Stromal cell of bone marrow (primary cell): ENCODE measurements at regions not wholly inside any gene's neighbourhood (a gene's known extent, or its start where the extent isn't known, plus 50 kb on each side); places are given as distances from the start of the nearest gene placed in this dataset.

Experiments
- DNase-seq: peaks from one replicate; pipeline ENCODE4 v3.0.0-alpha.2; 2012; ENCODE audit warnings: low read depth

GRCh38 chr13:62019858-62020257, 604.2 kb upstream of the PCDH20 start:
- DNase-seq: no peak

GRCh38 chr13:62014299-62014698, 598.6 kb upstream of the PCDH20 start:
- no peak for DNase-seq

GRCh38 chr13:62003452-62003851, 587.8 kb upstream of the PCDH20 start:
- no peak for DNase-seq

- no peak for DNase-seq
Measured at GRCh38 chr13:61994174-61994573, 578.5 kb upstream of the PCDH20 start.

- DNase-seq: no peak
Measured at GRCh38 chr13:61989978-61990377, 574.3 kb upstream of the PCDH20 start.

- DNase-seq: no peak
Measured at GRCh38 chr13:61988810-61989209, 573.2 kb upstream of the PCDH20 start.

GRCh38 chr13:61975001-61975400, 559.4 kb upstream of the PCDH20 start:
- DNase-seq: no peak

DNA sequence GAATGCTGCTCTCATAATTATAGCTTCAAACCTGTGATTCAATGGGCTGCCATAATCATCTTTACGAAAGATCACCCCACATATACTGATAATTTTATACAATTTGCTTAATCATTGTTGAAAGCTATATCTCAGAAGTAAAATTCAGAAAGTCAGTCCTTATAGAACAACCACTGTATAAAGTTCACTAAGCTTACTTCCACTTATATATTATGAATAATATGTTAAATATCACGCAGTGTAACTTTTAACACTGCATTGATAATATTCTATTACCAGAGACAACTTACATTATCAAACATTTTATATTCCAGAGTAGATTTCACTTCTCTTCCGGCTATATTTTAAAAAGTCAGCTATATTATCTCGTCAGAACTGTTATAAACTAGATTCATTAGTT, 550.1 kb upstream of the PCDH20 start:
- no peak for DNase-seq

DNA sequence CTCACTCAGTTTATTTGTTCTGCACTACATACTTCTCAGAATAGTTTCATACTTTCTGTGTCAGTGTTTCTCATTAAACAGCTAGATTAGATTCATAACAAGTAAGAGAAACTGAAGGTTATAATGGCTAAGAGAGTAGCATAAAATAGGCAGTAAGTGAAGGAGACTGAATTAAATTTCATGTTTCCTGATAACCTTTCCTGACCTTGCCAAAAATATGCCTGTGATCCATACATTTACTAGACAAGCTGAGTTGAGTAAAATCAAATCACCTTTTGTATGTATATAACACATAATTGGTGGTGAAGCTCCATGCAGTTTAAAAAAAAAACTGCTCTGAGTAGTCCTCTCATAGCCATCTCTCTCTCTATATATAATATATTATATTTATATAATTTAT, 545.3 kb upstream of the PCDH20 start:
- DNase-seq: no peak

DNA sequence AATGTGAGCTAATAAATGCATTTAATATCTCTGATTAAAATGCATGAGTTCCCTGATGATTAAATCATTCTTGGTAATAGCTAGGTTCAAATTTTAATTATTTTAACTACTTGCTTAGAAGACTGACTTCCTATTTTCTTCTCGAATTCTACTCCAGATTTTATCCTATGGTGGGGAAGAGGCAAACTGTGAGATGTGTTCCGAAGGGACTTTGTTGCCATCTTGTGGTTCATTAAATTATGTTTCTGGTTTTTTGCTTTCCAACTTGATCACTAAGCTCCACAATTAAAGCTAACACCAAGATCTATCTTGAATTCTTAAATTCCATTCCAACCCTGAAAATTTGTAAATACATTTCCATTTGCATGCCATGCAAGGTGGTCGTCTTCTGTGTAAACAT, 538.4 kb upstream of the PCDH20 start:
- no peak for DNase-seq

GRCh38 chr13:61950828-61951227, 535.2 kb upstream of the PCDH20 start:
- DNase-seq: no peak

DNA sequence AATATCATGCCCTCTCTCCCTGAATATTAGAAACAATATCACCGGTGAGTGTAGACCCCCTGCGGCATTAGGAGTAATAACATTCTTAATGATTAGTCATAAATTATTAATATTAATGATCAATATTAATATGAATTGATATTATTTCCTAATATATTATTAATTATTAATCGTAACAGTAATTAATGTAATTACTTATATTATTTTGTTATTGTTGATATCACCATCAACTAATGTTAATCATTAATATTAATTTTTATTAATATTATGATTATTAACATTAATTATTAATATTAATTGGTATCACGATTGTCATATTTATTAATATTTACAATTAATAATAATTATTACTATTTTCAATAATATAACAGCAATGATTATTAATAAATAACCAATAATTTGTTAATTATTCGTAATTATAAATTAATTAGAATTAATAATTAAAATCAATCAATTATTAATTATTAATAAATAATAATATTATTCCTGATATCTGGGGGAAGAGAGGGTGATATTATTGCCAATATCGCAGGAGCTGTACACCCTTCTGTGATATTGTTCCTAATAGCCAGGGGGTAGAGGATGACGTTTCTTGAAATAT, 528.8 kb upstream of the PCDH20 start:
- DNase-seq: no peak

DNA sequence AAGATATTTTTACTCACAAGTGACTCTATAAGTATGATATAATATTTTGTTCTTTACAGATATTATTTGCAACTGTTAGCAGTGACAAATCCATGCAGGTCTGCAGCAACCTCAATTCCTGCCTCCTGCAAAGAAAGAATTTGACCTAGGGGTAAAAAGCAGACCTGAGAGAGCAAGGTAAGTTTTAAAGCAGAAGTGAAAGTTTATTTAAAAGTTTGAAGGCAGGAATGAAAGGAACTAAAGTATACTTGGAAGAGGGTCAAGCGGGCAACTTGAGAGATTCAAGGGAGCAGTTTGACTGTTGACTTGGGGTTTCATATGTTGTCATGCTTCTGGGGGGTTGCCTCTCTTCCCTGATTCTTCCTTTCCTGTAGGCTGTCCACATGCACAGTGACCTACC, 520.1 kb upstream of the PCDH20 start:
- DNase-seq: no peak

- DNase-seq: no peak
Measured at GRCh38 chr13:61927648-61928047, 512.0 kb upstream of the PCDH20 start.

- DNase-seq: no peak
Measured at GRCh38 chr13:61918841-61919240, 503.2 kb upstream of the PCDH20 start.

GRCh38 chr13:61916483-61916882, 500.8 kb upstream of the PCDH20 start:
- no peak for DNase-seq

DNA sequence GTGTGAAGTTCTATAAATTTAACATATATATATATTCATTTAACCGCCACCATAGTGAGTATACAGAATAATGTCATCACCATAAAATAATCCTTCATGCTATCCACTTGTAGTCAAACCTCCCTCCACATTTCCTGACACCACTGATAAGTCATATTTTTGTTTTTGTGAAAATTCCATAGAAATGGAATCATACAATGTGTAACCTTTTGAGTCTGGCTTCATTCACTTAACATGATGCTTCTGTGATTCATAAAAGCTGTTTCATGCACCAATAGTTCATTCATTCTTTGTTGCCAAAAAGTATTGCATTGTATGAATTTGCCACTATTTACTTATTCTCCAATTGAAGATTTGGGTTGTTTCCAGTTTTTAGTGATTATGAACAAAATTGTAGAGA, 497.5 kb upstream of the PCDH20 start:
- no peak for DNase-seq

GRCh38 chr13:61908906-61909615, 493.4 kb upstream of the PCDH20 start:
- no peak for DNase-seq

GRCh38 chr13:61905054-61905453, 489.4 kb upstream of the PCDH20 start:
- no peak for DNase-seq

GRCh38 chr13:61901946-61902541, 486.4 kb upstream of the PCDH20 start:
- no peak for DNase-seq

DNA sequence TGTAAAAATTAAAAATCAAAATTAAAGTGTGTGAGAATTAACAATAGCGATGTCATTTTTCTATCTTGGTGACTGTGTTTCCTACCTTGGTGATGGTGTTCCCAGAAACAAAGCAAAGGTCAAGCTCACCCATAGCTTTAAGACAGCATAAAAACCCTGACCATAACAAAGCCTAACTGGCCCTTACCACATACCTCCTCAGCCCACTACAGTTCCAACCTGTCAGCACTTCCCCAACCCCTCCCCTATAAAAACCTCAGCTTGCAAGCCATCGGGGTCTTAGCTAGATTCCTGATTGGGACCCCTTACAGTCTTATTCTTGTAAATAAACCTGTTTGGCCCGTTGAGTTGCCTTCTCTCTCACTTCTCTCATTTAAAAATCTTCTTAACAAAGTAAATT, 484.4 kb upstream of the PCDH20 start:
- no peak for DNase-seq

GRCh38 chr13:61898207-61898606, 482.6 kb upstream of the PCDH20 start:
- DNase-seq: no peak

DNA sequence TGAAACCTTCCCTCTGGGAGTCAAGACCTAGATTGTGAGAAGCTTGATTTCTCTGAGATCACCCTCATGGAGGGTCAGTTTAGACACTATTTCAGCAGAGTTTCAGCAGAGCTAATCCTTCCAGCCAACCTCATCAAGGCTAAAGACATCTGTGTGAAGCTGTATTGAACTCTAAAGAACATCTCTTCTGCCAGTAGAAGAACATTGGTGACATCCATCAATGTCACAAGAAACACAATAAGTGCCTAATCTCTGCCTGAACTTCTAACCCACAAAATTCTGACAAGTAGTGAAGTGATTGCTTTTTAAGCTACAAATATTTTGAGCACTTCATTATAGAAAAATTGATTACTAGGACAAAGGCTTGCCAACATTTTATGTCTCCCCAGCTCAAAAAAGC, 475.8 kb upstream of the PCDH20 start:
- DNase-seq: no peak

DNA sequence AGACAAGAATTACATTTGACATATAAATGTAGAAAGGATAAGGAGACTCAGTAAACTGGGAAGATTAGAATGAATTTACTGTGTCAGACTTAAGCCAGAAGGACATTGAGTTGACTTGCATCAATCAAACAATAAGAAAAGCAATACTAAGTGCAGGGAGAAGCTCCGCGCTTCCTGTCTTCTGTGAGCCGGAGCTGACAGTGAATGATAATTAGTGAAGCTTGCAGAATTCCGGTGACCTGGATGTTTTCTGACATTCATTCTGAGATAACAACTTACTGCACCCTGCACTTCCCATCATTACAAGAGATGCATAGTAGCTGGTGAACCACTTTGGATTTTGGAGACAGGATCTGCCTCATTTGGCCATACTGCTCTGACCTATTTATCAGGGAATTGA, 469.2 kb upstream of the PCDH20 start:
- DNase-seq: no peak
